Body of pancreas (tissue), 4 donors: ENCODE measurements at regions not wholly inside any gene's neighbourhood (a gene's known extent, or its start where the extent isn't known, plus 50 kb on each side); places are given as distances from the start of the nearest gene placed in this dataset.

Experiments used
- ATAC-seq: fragments of 150-250 bp; one replicate; pipeline ENCODE4 v1.9.1; 2016
- DNase-seq, 4 donors: peaks; one replicate each; pipeline ENCODE4 v3.0.0-alpha.2; 2019
- H3K27ac ChIP-seq, 4 donors: fragments of 200-600 bp; sonication (generic); 1 replicate in 3 of 4; 2 replicates in 1 of 4; pipeline versions ENCODE4 v1.5.1 to v1.6.1; 2016 to 2019; ENCODE audit warnings: mild to moderate bottlenecking in 1 of 4, mixed read lengths in 1 of 4, moderate library complexity in 1 of 4
- H3K27me3 ChIP-seq, 2 donors: fragments of 200-600 bp; sonication (generic); one replicate each; pipeline ENCODE4 v1.6.0; 2016; ENCODE audit warnings: mild to moderate bottlenecking in 1 of 2
- H3K36me3 ChIP-seq, 2 donors: fragments of 200-600 bp; sonication (generic); replicated peaks in 1 of 2; 2 replicates each; pipeline ENCODE4 v1.5.1; 2016; ENCODE audit warnings: low read depth in 2 of 2; ENCODE audit not compliant: insufficient read depth in 1 of 2
- H3K4me1 ChIP-seq: fragments of 200-600 bp; sonication (generic); one replicate; pipeline ENCODE4 v1.6.0; 2016
- H3K4me3 ChIP-seq, 2 donors: fragments of 200-600 bp; sonication (generic); 1 replicate in 1 of 2; 2 replicates in 1 of 2; pipeline ENCODE4 v1.5.1; 2016 to 2019
- H3K9me3 ChIP-seq, 3 donors: fragments of 200-600 bp; sonication (generic); 1 replicate in 2 of 3; 2 replicates in 1 of 3; pipeline ENCODE4 v1.5.1; 2016
- CTCF ChIP-seq, 7 experiments: fragments of 450-650 bp in 4 of 7; fragments of 200-600 bp in 3 of 7; sonication (generic) in 3 of 7; IDR thresholded peaks; one replicate each; pipeline ENCODE4 v1.5.1; 2016 to 2019; ENCODE audit warnings: antibody characterized with exemption in 7 of 7
- POLR2A ChIP-seq, 3 donors: fragments of 450-650 bp; IDR thresholded peaks; one replicate each; pipeline ENCODE4 v1.6.1; 2016; ENCODE audit warnings: antibody characterized with exemption in 3 of 3, mild to moderate bottlenecking in 2 of 3
- WGBS, 2 donors: methylation state at CpG; one replicate each; pipeline ENCODE4 v1.1.5; 2017; 5-methylcytosine and 5-hydroxymethylcytosine counted together
- intact Hi-C: fragments of 100-400 bp; cut with DNase I; formaldehyde crosslinking; loops from one replicate; pipeline ENCODE4 v1.15.1; 2023

DNA sequence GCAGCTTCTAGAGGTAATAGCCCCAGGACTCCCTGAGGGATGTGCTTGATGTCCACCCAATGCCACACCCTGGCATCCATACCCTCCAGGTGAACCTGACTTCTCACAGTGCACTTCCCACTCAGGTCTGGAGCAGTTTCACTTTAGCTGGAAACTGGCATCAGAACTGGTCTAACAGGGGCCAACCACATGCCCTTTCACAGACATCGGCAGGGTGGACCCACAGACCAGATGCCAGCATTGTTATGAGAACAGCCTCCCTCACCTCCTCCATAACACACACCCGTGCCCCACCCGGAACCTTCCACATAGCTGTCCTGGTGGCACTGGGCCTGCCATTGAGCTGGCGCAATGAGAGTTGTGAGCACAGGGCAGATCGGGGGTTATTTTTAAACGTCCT, 77.4 kb upstream of the GPR12 start:
- H3K36me3 ChIP-seq: no peaks in the 10 kb centered on the region
- intact Hi-C loops: no loop called here
- 65 to 68% methylated on average over 6 of the region's 6 CpGs for whole genome bisulfite sequencing, 2 donors
- TF ChIP-seq POLR2A (IDR thresholded peaks at IDR 0.05): no peak
- TF ChIP-seq CTCF (IDR thresholded peaks at IDR 0.05): no peak
- DNase-seq (no peak), ATAC-seq (no peak)
- H3K27me3 ChIP-seq: no peaks in the 10 kb centered on the region
- H3K9me3 ChIP-seq: no peaks in the 10 kb centered on the region
- H3K4me3 ChIP-seq: no peak overlapping the region
- H3K4me1 ChIP-seq: no peaks in the 10 kb centered on the region
- no peak overlapping the region for H3K27ac ChIP-seq

GRCh38 chr13:26837102-26837501, 76.5 kb upstream of the GPR12 start:
- ATAC-seq: no peak
- no peaks in the 10 kb centered on the region for H3K4me1 ChIP-seq
- H3K27ac ChIP-seq: no peak overlapping the region
- TF ChIP-seq CTCF (IDR thresholded peaks at IDR 0.05) (no peak), POLR2A (IDR thresholded peaks at IDR 0.05) (no peak)
- no peaks in the 10 kb centered on the region for H3K27me3 ChIP-seq
- WGBS, 2 donors: 68 to 69% methylated on average over 3 of the region's 3 CpGs
- intact Hi-C loops: no loop called here
- H3K9me3 ChIP-seq: no peaks in the 10 kb centered on the region
- DNase-seq: no peak
- no peaks in the 10 kb centered on the region for H3K36me3 ChIP-seq
- no peak overlapping the region for H3K4me3 ChIP-seq

DNA sequence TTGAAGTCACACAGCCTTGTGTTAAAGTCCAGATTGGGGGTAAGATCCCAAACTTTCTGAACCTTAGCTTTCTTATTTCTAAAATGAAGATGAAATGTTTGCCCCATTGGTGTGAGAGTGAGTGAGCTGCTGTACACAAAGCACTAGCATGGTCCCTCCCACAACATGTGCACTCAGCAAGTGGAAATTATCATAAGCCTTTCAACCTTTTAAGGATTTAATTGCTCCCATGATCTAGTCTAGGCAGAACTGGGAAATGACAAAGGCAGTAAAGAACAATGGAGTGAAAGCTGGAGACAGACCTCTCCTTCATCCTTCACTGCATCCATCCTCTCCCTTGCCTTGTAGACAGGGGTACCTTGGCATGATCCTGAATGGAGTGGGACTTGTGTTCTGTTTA, 76.0 kb upstream of the GPR12 start:
- H3K36me3 ChIP-seq: no peaks in the 10 kb centered on the region
- no peak for ATAC-seq

DNA sequence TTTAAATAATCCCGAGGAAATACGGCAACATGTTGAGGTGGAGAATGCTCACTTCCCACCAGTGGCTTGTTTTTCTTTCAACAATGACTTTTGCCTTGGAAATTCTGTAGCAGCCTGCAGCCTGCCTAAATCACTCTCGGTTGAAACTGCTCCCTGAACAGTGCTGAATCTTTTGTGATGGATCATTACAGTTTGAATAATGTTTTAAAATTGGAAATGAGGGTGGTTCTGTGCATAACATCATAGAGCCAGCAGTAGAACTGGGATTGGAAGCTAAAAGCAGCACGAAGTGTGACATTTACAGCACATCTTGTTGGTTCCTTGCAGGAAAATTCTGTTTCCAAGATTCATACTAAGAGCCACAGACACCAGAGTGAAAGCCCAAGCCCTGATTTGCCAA, 74.1 kb upstream of the GPR12 start:
- no peak for DNase-seq
- H3K9me3 ChIP-seq: no peaks in the 10 kb centered on the region
- H3K36me3 ChIP-seq: no peaks in the 10 kb centered on the region
- no peaks in the 10 kb centered on the region for H3K27me3 ChIP-seq
- intact Hi-C loops: no loop called here
- no peak for ATAC-seq
- no peak overlapping the region for H3K27ac ChIP-seq
- TF ChIP-seq CTCF (IDR thresholded peaks at IDR 0.05) (no peak), POLR2A (IDR thresholded peaks at IDR 0.05) (no peak)
- no peaks in the 10 kb centered on the region for H3K4me1 ChIP-seq
- WGBS, 2 donors: 11 to 17% methylated on average over 4 of the region's 4 CpGs
- no peak overlapping the region for H3K4me3 ChIP-seq

More for the DNA sequence above, 76.0 kb upstream of the GPR12 start:
- Histone ChIP-seq H3K27me3 (no peaks in the 10 kb centered on the region), H3K27ac (no peak overlapping the region), H3K4me1 (no peaks in the 10 kb centered on the region), H3K4me3 (no peak overlapping the region), H3K9me3 (no peaks in the 10 kb centered on the region)
- DNase-seq: no peak
- intact Hi-C loops: no loop called here
- TF ChIP-seq POLR2A (IDR thresholded peaks at IDR 0.05) (no peak), CTCF (IDR thresholded peaks at IDR 0.05) (no peak)

DNA sequence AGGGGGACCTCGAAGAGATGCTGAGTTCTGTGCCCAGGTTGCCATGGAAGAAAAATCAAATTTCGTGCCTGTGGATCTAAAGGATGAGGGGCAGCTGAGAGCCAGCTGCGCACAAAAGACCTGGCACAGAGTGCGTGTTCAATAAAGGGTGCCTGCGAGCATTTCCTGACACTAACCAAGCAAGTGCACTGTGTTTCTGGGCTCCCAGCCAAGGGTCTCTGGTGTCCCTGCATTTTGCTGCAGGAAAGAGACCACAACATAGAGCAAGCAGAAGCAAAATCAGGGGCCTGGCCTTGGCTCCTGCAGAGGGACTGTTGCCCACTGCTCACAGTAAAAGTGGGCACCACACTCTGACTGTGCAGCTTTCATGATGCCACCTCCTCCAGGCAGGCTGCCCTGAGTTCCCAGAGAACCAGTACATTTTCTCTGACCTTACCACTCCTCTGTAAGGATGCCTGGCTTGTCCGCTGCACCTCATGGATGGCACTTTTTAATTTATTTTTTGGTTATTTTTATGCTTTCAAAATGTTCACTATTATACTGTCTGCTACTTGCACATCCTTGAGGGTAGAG, 70.8 kb upstream of the GPR12 start:
- intact Hi-C loops: no loop called here
- H3K4me1 ChIP-seq: no peaks in the 10 kb centered on the region
- 58 to 59% methylated on average over 6 of the region's 6 CpGs for WGBS, 2 donors
- TF ChIP-seq CTCF (IDR thresholded peaks at IDR 0.05) (no peak), POLR2A (IDR thresholded peaks at IDR 0.05) (no peak)
- no peak overlapping the region for H3K4me3 ChIP-seq
- H3K27me3 ChIP-seq: no peaks in the 10 kb centered on the region
- H3K9me3 ChIP-seq: no peaks in the 10 kb centered on the region
- no peak for ATAC-seq
- DNase-seq: no peak
- H3K36me3 ChIP-seq: no peaks in the 10 kb centered on the region
- no peak overlapping the region for H3K27ac ChIP-seq
